ENCODE measurements at regions not wholly inside any gene's neighbourhood (a gene's known extent, or its start where the extent isn't known, plus 50 kb on each side); places are given as distances from the start of the nearest gene placed in this dataset.

- TF ChIP-seq GATA2 (CRISPR knock-in tag; IDR thresholded peaks at IDR 0.05) (no peak; the same call in 1 of the 2 replicates), CTCF (IDR thresholded peaks at IDR 0.05) (no peak), EZH2phosphoT487 (IDR thresholded peaks at IDR 0.05; ENCODE audit: borderline replicate concordance, low read depth) (no peak), FOXM1 (IDR thresholded peaks at IDR 0.05; ENCODE audit: low read depth) (no peak), POLR2AphosphoS5 (IDR thresholded peaks at IDR 0.05; ENCODE audit: low read depth, low read length) (no peak)
- TF ChIP-seq, protein P1, sequence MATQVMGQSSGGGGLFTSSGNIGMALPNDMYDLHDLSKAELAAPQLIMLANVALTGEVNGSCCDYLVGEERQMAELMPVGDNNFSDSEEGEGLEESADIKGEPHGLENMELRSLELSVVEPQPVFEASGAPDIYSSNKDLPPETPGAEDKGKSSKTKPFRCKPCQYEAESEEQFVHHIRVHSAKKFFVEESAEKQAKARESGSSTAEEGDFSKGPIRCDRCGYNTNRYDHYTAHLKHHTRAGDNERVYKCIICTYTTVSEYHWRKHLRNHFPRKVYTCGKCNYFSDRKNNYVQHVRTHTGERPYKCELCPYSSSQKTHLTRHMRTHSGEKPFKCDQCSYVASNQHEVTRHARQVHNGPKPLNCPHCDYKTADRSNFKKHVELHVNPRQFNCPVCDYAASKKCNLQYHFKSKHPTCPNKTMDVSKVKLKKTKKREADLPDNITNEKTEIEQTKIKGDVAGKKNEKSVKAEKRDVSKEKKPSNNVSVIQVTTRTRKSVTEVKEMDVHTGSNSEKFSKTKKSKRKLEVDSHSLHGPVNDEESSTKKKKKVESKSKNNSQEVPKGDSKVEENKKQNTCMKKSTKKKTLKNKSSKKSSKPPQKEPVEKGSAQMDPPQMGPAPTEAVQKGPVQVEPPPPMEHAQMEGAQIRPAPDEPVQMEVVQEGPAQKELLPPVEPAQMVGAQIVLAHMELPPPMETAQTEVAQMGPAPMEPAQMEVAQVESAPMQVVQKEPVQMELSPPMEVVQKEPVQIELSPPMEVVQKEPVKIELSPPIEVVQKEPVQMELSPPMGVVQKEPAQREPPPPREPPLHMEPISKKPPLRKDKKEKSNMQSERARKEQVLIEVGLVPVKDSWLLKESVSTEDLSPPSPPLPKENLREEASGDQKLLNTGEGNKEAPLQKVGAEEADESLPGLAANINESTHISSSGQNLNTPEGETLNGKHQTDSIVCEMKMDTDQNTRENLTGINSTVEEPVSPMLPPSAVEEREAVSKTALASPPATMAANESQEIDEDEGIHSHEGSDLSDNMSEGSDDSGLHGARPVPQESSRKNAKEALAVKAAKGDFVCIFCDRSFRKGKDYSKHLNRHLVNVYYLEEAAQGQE (IDR thresholded peaks at IDR 0.05; ENCODE audit: low read depth, low read length): no peak
Observed at GRCh38 chr10:117903854-117904253, 142.9 kb downstream of the RAB11FIP2 start.

All from SK-N-SH (cell line).